ENCODE measurements at regions not wholly inside any gene's neighbourhood (a gene's known extent, or its start where the extent isn't known, plus 50 kb on each side); places are given as distances from the start of the nearest gene placed in this dataset.

DNA sequence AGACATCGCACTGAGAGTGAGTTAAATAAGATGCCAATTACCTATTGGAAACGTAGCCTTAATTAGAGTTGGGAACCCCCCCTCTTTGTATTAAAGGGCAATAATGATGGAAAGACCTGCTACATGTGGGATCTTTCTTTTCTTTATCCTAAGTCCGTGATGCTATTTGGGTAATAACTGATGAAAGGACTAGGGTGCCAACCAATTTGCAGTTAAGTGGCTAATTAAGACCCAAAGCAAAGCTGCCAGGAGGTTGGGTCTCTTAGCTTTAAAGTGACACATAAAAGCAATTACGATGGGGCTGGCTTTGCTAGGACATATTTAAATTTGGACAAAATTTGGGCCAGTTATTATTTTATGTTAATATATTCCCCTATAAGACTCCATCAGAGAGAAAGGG, 728.8 kb downstream of the NR2F1-AS1 start:
- CTCF ChIA-PET: no interaction called here
- no peaks in the 10 kb centered on the region for H3K27me3 ChIP-seq (ENCODE audit: control insufficient read depth, insufficient read depth, low read length)
- POLR2A ChIA-PET: no interaction called here
- no peak for TF ChIP-seq CTCF (IDR thresholded peaks at IDR 0.05; ENCODE audit: insufficient read depth, low read depth, low read length)
- H3K36me3 ChIP-seq (ENCODE audit: control insufficient read depth, insufficient read depth, low read length): no peaks in the 10 kb centered on the region
- no peak for DNase-seq (ENCODE audit: low read depth)
- H3K4me3 ChIP-seq (ENCODE audit: low read depth, low read length): no peak overlapping the region

DNA sequence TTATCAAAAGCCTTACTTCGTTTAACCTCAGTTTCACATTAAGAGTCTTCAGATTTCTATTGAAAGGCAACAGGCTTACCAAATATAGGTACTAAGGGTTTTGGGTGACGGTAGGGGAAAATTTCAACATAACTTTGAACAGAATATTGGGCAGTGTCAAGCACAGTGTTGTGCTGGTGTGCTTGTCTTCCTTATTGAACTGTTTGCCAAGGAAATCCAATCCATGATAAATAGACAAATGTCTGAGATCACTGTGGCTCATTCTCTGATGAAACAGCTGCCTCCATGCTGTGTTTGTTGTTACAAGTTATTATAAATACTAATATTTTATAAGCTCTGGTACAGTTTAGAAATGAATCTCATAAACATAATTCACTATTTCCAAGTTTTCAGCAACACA, 730.1 kb downstream of the NR2F1-AS1 start:
- CTCF ChIA-PET: no interaction called here

DNA sequence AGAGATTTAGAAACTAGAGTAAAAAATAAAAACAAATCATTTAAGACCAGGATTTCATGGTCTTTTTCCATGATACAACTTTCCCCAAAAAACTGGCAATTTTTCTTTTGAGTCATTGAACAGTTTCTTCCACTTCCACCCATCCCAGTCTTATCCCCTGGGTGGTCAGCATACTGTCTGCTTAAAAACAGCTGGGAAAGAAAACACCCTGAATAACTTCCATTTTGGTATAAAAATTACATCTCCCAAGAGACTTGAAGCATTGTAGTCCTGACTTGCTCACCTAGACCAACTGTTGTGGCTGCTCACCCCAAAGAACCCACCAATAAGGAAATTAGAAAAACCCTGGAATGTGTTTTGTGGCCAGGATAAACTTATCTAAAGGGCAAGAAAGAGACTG, 731.3 kb downstream of the NR2F1-AS1 start:
- Histone ChIP-seq H3K27me3 (ENCODE audit: control insufficient read depth, insufficient read depth, low read length) (no peaks in the 10 kb centered on the region), H3K36me3 (ENCODE audit: control insufficient read depth, insufficient read depth, low read length) (no peaks in the 10 kb centered on the region), H3K4me3 (ENCODE audit: low read depth, low read length) (no peak overlapping the region)
- ChIA-PET CTCF (no interaction called here), POLR2A (no interaction called here)
- DNase-seq (ENCODE audit: low read depth): no peak
- no peak for TF ChIP-seq CTCF (IDR thresholded peaks at IDR 0.05; ENCODE audit: insufficient read depth, low read depth, low read length)

More for the DNA sequence above, 730.1 kb downstream of the NR2F1-AS1 start:
- POLR2A ChIA-PET: no interaction called here
- no peaks in the 10 kb centered on the region for H3K36me3 ChIP-seq (ENCODE audit: control insufficient read depth, insufficient read depth, low read length)
- no peak for DNase-seq (ENCODE audit: low read depth)
- no peaks in the 10 kb centered on the region for H3K27me3 ChIP-seq (ENCODE audit: control insufficient read depth, insufficient read depth, low read length)
- TF ChIP-seq CTCF (IDR thresholded peaks at IDR 0.05; ENCODE audit: insufficient read depth, low read depth, low read length): no peak
- H3K4me3 ChIP-seq (ENCODE audit: low read depth, low read length): no peak overlapping the region

DNA sequence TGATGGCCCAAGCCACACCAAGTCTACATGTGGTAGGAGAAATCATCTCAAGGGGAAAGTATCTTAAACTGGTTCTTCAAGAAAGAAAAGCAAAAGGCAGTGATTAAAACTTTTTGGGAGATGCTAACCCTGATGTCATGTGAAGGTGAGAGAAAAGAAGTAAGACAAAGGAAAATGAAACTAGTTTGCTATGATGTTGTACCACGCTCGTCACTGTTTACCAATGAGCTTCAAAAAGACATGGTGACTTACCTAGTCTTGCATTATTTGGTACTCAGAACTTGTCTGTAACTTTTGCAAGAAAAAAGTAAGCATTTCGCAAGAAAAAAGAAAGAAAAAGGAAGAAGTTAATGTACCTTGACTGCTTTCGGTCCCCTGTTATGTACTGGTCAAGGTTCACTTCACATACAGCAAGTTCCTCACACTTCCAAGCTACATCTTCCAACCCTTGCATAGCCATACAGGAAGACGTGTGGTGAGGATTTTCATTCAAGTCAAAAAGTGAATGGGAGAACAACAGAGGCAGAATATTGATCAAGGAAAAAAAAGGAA, 739.3 kb downstream of the NR2F1-AS1 start:
- TF ChIP-seq CTCF (IDR thresholded peaks at IDR 0.05; ENCODE audit: insufficient read depth, low read depth, low read length): no peak
- POLR2A ChIA-PET: no interaction called here
- H3K27me3 ChIP-seq (ENCODE audit: control insufficient read depth, insufficient read depth, low read length): no peaks in the 10 kb centered on the region
- no peak for DNase-seq (ENCODE audit: low read depth)
- no peaks in the 10 kb centered on the region for H3K36me3 ChIP-seq (ENCODE audit: control insufficient read depth, insufficient read depth, low read length)
- CTCF ChIA-PET: interaction anchor here (0.6 to 1.0 kb wide), 2 partner anchors 15 to 534 kb away, joined by 3 read pairs; no protein-coding TSS in a partner anchor
- no peak overlapping the region for H3K4me3 ChIP-seq (ENCODE audit: low read depth, low read length)

DNA sequence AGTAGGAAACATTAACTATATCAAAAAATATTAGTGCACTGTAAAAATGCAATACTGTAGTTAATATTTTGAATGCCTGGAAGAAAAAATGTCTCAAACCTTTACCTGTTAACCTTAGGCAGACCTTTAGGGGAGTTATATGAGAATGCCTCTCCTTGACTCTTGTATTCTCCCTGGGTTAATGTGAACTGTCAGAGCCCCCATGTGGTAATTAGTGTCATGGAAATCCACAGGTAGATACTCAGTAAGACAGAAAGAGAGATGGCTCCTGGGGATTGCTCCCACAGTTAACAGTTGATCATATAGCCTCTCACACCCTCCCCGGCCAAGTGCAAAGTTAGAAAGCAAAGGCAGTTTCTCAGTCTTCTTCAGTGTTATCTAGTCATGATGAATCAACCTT, 742.8 kb downstream of the NR2F1-AS1 start:
- Histone ChIP-seq H3K4me3 (ENCODE audit: low read depth, low read length) (no peak overlapping the region), H3K27me3 (ENCODE audit: control insufficient read depth, insufficient read depth, low read length) (no peaks in the 10 kb centered on the region), H3K36me3 (ENCODE audit: control insufficient read depth, insufficient read depth, low read length) (no peaks in the 10 kb centered on the region)
- DNase-seq (ENCODE audit: low read depth): no peak
- CTCF ChIA-PET: no interaction called here
- POLR2A ChIA-PET: no interaction called here
- no peak for TF ChIP-seq CTCF (IDR thresholded peaks at IDR 0.05; ENCODE audit: insufficient read depth, low read depth, low read length)
